Fibroblast of skin of back (primary cell): ENCODE measurements at regions not wholly inside any gene's neighbourhood (a gene's known extent, or its start where the extent isn't known, plus 50 kb on each side); places are given as distances from the start of the nearest gene placed in this dataset.

Experiments
- DNase-seq: peaks from one replicate; pipeline ENCODE4 v3.0.0-alpha.2; 2013

DNA sequence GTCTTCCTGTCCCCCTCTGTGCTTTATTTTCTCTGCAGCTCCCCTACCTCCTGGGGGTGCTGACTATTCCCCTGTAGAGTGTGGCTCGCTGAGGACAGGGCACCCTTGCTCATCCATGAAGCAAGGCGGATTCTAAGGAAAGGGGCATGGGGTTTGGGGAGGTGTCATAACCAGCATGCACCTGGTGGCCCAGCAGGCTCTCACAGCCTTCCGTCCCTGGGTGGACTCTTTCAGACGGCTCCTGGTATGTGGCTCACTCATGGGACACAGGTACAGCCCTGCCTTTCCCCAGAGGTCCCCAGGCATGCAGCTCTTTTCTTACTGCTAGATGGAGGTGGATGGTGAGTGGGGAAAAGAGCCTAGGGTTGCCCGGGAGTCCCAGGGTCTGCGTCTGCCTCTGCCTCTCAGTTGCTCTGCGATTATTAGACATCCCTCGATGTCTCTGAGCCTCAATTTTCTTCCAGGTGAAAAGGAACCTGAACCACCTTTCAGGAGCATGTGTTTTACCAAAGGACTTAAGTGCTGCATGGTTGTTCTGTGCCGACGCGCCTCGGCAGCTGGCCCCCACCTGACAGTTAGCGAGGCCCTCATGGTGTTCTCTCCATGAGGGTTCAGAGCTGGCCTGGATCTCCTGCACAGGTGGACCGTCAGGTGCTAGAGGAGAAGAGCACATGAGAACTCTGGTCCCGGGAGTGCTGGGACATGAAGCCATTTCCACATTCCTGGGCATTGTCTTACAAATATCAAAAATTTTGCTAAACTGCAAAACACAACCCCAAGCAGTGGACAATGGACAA, 172.5 kb upstream of the SHH start:
- no peak for DNase-seq

DNA sequence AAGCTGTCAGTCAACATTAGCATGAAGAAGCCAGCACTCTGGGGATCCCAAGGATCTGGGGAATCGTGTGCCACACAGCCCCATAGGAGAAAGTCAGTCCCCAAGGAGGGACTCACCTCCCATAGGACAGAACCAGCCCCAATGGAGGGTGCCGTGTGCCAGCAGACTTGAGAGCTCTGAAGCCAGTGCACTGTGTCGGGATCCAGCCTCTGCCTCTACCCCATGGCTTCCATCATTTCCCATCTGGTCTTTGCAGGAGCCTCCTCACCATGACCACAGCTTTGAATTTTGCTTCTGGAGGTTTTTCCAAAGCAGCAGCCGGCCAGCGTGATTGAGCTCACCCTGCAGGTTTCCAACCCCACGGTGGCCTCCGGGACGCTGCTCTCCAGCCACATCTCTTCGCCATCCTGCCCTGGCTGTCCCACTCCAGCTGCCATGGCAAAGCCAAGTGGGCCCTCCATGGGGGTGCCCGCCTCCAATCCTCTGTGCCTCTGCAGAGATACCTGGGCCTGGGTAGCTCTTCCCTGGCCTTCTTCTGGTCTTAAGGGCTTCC, 171.8 kb upstream of the SHH start:
- DNase-seq, result no peak

DNA sequence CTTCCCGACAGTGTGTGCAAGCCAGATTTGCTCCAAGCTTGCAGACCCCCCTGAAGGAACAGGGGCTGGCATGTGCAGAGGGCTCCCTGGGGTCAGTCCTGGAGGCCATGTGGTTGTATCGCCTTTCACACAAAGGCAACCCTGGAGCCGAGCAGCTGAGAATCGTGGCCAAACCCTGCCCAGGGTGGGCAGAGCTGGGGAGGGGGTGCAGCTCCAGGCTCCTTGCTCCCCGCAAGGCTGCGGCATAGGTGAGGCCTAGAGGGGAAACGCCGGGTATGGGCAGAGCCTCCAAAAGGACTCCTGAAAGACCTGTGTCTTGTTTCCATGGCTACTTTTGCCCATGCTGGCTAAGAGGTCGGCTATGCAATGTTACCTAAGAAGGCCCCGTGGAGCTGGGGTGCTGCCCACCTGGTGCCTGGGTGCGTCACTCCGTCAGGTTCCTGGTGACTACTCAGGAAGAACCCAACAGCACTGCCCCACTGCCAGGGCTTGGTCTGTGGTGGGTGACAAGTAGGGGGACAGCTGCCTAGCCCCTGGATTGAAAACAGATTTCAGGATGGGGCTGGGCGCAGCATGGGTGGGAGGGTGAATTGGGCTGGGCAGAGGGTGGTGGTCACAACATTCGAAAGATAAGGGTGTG, 171.0 kb upstream of the SHH start:
- DNase-seq, result no peak

DNA sequence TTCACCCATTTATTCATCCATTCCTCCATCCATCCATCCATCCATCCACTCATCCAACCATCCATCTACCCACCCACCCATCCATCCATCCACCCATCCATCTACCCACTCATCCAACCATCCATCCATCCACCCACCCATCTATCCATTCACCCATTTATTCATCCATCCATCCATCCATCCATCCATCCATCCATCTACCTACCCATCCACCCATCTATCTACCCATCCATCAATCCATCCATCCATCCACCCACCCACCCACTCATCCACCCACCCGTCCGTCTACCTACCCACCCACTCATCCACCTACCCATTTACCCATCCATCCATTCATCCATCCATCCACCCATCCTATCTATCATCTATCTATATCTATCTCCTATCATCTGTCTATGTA, 169.4 kb upstream of the SHH start:
- DNase-seq, result no peak

DNA sequence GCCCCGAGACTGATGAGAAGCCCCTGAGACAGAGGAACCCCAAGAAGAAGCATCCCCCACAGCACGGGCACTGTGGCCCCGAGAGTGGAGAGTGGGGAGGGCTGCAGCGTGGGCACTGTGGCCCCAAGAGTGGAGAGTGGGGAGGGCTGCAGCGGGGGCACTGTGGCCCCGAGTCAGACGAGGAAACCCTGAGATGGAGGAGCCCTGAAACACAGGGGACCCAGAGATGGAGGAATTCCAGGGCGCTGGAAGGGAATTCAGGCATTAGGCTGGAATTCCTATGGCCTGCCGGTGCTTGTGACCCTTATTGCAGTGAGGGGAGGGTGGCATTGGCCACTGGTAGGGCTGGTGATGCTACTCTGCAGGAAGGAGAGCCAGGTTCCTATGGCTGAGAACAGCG, 168.6 kb upstream of the SHH start:
- DNase-seq, result no peak

DNA sequence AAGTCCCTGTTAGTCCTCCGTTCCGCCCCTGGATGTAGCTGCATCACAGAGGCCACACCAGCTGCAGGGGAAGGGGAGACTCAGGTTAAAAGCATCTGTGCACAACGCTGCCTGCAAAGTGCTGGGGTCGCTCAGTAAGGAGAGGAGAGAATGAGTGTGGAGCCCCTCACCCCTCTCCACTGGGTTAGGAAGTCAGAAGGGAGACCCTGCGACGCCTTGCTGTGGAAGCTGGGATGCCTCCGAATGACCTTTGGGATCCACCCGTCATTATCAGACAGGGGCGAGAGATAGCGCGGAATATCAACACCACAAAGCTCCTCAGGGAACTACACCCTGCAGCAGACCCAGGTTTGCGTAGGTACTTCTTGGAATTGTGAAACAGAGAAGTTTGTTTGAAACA, 167.7 kb upstream of the SHH start:
- DNase-seq, result no peak

DNA sequence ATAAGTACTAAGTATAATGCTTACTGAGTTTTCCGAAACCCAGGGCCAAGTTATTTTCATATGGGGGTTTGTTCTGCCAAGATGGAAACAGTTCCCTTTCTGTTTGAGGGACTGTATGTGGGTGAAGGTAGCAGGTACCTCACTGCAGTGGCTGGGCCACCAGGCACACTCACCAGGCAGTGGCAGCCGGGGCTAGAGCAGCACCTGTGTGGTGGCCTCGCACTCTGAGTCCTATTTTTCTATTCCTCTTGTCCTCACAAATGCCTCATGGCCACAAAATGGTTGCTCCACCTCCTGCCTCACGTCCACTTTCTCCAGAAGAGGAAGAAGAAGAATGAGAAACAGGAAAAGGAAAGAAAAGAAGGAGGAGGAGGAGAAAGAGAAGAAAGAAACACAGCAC, 167.3 kb upstream of the SHH start:
- DNase-seq, result no peak

DNA sequence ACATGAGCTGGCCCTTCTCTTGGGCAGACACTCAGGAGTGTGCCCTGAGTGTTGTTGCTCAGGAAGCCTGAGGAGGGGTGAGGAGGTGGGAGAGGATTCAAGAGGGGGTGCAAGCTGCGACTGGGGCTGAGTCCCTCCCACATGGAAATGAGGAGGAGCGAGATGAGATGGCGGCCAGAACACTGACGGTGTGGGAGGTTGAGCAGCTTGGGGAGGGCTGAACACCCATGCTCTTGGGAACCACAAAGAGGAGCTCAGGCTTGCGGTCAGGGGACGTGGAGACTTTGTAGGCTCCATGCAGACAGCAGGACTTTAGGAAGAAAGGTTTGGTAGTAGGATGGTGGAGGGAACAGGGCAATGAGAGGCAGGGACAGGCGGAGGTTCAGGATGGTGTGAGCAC, 163.2 kb upstream of the SHH start:
- no peak for DNase-seq

DNA sequence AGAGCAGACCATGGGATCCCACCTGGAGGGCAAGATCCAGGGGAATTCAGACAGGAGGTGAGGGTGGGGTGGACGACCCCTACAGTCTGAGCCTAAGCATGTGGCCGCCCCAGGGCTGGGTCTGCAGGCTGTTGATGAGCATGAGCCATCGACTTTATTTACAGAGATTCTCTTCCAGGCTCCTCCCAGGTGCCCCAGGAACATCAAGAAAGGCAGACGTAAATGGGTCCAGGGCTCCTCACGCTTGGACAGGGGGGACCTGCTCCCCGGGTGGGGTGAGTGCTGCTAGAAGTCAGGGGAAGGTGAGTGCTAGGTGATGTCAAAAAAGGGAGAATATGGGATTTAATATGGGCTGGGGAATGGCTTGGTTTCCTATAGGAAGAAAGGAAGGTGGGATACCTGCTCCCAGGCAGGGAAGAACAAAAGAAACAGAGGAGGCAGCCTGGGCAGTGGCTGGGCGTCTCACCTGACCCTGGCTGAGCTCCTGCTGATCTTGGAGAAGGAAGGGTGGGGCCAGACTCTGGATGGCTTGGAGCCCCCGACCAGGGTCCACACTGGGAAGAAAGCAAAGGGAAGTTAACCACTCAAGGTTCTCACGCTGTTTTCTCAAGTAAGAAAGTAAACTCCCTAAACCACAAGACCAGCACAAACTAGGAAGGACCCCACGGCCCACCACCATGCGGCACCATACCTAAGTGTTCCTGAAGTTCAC, 162.1 kb upstream of the SHH start:
- no peak for DNase-seq

DNA sequence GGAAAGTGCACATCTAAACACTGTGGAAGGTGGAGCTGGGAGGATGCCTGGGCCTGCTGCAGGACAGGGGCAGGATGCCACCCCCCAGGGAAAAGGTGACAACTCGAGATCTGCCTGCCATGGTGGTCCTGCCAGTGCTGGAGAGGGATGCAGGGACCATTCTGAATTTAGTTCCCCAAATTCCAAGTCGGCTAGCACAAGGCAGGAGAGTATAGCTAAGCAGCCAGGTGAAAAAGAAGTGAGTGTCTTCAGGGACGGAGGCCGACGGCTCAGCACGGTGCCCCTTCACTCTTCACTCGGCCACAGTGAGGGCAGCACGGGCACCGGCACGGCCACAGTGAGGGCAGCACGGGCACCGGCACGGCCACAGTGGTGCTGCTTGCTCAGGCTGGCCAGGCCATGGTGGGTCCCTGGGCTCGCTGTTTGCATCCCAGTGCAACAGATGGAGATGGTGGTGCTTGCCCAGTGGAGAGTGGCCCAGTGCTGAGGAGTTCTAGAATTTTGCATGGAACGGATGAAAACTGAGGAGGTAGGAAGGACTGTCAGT, 161.3 kb upstream of the SHH start:
- no peak for DNase-seq

DNA sequence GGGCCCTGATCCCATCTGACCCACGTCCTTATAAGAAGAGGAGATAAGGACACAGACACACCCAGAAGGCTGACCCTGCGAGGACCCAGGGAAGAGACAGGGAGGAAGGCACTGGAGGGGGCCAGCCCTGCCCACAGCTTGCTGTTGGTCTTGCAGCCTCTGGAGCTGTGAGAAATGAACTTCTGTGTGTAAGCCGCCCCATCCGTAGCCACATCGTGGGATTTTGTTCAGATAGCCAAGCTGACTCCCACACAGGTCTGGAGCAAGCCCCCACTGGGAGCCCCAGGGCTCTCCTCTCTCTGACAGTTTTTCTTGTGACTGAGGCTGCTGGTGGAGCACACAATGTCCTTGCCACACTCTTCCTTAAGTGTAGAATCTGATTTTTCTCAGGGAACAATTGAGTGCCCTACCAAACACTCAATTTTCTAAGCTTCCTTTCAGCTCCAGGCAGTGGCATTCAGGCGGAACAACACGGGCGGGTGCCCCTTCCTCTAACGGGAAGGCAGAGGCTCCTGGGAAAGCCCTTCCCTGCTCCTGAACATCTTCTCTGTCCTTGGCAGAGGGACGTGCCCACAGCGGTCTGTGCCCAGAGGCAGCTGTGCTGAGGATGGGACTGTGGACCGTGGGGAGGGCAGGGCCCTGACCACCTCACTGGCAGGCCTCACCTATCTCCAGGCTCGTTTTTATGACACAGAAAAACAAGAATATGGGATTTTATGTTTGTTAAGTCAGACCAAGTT, 160.6 kb upstream of the SHH start:
- no peak for DNase-seq

DNA sequence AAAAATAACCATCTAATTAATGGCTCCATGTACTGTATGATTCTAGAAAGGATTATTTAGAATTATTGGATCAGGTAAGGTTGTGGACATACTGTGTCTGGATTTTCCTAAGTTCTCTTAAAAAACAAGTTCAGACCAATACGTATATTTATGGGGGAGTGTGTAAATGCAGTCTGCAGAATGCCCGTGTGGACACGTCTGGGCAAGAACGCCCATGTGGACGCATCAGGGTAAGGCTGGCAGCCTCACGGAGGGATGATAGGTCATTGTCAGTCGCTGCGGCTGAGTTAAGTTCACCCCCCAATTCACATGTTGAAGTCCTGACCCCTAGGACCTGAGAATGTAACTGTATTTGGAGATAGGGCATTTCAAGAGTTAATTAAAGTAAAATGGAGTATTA, 160.0 kb upstream of the SHH start:
- no peak for DNase-seq

DNA sequence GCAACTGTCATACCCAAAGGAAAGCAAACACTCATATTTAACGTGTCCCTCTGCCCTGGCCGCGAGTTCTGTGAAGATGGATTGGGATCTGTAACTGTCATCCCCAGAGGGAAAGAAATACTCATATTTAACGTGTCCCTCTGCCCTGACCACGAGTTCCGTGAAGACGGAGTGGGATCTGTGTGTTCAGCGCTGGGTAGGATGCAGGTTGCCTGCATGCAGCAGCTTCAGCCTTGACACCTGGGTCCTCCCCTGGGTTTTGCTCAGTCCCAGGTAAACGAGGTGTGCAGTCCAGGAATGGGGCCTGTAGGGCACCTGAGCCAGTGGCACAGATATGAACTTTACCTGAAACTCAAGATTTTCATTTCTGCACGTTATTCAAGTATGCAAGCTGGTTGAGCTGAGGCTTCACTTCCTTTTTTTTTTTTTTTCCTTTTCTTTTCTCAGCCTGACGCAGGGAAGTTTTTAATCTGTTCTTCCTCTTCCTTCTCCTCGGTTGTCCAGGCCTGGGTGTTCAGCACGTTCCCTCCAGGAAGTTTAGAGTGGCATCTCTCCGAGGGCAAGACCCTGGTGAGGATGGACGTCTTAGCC, 159.0 kb upstream of the SHH start:
- DNase-seq, result no peak

DNA sequence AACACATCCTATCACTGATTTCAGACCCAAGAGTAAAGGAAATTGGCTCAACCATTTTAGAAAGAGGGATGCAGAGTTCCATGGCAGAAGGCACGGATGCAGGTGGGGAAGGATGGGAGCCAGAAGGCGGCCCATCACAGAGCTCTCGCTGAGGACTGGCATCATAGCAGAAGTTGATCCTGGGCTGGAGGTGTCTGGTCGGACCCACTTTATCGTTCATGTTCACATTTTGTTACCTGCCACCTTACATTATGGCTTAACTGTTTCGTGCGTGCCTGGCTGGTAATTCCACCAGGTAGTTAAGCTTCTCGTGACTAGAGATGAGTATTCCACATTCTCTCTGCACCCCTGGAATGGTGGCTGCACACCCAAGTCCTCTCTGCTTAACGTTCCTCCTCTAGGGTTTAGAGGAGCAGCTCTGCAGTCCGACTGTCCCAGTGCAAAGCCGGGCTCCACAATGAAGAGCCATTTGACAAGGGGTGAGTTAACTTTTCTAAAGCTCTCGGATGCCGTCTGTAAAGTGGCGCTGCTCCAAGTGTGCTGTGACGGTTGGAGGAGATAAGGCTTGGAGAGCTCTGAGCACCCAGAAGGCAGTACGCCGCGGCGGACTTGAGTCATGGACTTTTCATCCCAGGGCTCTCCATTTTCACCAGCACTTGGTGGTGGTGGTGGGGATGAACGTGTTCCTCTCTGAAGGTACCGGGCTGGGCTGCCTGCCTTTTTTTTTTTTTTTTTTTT, 157.1 kb upstream of the SHH start:
- DNase-seq, result no peak

DNA sequence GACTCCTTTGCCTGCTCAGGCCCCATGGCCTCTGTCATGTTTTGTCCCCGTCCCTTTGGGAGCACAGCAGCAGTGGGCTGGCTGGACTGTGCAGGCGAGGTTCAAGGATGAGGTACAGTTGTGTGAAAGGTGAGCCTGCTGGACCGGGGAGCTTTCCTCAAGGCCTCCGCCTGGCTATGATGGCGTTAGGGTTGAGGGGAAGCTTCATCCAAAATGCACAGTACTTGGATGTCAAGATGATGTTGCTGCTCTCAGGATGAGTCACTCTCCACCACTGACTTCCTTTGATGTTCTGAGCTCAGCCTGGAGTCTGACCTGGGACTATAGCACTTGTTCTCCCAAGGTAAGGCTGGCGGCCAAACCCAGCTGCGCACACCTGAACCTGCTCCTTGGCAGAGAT, 152.7 kb upstream of the SHH start:
- DNase-seq, result no peak

DNA sequence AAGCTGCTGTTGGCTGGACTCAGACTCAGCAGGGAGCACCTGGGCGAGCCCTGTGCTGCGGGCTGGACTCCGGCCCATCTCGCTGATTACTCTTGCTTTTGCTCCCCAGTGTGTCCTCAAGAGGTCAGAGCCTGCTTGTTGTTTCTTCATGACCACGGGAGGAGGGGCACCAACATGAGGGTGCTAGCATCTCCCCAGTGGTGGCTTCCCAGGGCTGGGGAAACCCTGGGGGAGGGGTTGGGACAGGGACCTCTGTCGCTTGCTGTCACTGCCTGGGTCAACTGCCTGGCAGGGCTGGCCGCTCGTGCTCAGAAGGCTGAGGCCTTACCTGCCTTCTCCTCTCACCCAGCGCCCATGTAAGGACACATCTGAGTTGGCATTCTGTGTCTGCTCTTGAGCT, 152.3 kb upstream of the SHH start:
- DNase-seq, result no peak

DNA sequence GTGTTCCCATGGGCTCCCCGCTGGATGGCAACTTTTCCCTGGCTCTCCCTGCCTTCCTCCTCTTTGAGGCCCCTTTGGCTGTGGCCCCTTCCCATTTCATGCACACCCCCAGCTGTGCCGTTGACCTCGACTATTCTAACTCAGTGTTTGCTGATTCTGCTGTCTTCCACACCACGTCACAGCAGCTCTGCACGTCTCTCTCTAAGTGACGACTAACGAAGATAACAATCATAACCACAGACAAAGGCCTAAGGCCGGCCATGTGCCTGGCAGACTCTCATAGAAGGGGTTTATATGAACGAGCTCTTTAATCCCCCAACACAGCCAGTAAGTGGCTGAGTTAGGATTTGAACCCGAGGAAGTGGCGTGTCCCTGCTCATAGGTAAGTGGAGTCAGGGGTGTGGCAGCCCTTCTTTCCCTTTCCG, 151.5 kb upstream of the SHH start:
- DNase-seq, result no peak

DNA sequence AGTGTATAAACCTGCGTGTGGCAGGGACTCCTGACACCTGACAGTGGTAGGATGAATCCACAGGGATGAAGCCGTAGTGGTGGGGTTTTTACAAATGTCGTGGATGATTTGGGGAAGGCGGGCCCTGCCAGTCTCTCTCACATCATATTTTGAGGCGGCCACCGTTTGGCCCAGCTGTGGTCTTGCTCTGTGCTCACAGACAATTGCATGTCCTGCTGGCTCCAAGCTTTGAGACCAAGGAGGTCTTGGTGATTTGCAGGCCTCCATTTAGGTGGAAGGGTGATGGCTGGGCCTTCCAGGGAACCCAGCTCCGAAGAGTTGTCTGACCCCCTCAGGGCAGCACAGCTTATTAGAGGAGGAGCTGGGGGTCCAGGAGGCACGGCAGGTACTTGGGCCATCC, 151.1 kb upstream of the SHH start:
- DNase-seq, result no peak

DNA sequence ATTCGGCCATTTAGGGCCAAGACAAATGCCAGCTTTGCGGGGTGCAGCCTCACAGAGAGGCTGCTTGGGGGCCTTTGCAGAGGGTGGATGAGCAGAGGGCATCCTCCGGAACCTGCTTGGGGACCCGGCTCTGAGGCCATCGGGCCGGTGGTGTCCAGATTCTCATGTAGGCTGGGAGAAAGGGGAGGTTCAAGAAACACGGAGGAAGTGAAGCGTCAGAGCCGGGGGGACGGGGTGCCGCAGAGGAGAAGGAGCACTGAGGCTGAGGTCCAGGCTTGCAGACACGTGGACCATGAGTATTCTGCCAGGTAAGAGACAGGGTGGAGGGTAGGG, 150.7 kb upstream of the SHH start:
- no peak for DNase-seq

DNA sequence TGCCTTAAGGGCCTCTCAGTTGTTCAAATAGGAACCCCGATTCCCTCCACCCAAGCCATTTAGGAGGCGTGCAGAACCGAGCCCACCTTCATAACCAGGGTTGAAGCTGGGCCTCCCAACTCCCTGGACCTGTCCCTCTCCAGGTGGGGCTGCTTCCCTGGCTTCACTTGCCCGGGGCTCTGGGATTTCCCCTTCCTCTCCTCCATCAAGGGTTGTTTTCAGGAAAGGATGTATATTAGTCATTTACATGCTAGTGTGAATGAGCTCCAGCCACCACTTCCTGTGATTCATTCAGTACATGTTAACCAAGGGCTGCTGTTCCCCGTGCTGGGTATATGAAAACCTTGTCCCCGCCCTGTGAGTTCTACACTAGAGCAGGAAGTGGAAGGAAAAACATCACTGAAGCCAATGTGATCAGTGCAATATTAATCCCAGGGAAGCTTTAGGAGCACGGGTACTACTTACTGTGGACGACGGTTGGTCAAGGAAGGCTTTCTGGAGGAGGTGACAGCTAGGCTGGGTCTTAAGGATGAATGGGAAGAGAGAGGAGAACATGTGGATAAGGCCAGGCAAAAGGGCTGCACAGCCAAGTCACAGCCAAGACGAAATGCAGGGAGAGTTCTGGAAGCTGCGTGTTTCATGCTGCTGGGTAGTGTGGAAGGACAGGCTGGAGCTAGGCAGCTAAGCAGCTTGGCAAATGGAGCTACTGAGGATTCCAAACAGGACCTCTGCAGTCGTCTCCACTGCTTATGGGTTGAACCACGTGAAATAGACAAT, 150.1 kb upstream of the SHH start:
- peak; percentile 81 for DNase-seq
